UCSD-AML1 (cell line): ENCODE measurements at regions not wholly inside any gene's neighbourhood (a gene's known extent, or its start where the extent isn't known, plus 50 kb on each side); places are given as distances from the start of the nearest gene placed in this dataset.
A peak's percentile ranks its signal among the peaks of the same experiment; 100 is the strongest.
"Not testable (repeated sequence)": the region's sequence is repeated elsewhere in the genome, so short reads cannot be mapped to it uniquely, and the experiment has no call there.

Experiments
- DNase-seq: peaks from one replicate; lab custom pipeline; 2025; ENCODE audit not compliant: unreplicated experiment; lab: John Stamatoyannopoulos, UW

DNA sequence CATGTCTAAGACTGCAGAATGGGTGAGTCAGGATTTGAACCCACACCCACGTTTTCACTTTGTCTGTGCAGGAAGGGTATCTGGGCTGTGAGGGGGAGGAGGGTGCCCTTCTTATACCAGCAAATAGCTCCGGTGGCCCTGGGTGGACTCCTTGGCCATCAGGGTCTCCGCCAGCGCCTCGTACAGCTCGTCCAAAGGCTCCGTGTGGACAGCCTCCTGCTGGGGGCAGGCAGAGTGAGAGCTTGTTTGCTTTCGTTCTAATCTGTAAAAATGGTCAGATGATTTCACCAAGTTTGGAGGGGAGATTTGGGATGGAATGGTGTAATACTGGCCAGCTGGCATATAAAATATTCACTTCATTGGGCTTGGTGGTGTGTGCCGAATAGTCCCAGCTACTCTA is 111.7 kb upstream of the CCZ1B start:
- not testable (repeated sequence) for DNase-seq

DNA sequence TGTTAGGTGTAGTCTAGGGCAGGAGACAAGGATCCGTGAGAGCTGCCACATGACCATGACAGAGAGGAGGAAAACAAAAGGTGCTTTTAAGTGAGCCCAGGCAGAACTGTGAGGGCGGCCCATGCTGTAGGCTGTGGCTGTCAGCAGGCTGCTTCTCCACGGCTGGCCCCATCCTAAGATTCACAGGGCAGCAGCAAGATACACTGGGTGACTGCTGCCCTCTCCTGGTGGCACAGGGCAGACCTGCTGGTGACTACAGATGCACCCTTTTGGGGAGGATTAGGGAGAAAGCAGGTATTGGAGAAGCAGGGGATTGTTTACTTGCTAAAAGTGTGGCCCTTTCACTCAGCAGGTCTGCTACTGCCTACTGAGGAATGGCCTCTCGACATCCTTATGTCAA is 112.2 kb upstream of the CCZ1B start:
- peak; percentile 6 for DNase-seq

DNA sequence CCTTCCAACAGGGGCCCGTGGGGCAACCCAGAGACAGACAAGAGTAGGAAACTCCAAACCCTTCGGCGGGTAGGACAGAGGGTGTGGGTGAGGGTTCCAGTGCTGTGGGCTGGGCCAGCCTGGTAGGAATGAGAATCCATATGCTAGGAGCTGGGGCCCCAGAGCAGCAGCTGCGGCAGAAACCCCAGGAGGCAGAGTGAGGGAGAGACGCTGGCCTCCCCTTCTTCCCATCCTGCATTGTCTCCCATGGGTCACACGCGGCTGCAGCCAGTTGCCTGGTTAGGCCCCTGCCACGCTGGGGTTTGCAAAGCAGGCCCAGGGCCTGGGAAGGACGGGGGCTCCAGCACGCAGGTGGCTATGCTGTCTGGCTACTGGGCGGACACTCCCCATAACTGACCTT is 113.1 kb upstream of the CCZ1B start:
- DNase-seq = not testable (repeated sequence)

DNA sequence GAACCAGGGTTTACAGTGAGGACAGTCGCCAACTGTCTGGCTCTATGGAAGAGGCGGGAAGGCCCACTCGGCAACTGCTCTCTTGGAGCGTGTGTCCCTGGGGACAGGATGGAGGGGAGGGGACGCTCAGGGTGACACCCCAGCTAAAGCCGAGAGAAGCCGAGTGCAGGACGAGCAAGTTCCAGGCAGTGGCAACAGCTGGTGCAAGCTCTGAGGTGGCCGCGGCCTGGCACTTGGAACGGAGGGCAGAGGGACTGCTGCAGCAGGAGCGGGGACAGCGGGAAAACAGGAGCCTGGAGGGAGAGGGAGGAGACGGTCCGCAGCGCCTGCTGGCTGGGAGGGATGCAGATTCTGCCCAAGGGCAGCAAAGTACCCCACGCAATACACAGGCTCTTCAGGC is 113.8 kb upstream of the CCZ1B start:
- not testable (repeated sequence) for DNase-seq

DNA sequence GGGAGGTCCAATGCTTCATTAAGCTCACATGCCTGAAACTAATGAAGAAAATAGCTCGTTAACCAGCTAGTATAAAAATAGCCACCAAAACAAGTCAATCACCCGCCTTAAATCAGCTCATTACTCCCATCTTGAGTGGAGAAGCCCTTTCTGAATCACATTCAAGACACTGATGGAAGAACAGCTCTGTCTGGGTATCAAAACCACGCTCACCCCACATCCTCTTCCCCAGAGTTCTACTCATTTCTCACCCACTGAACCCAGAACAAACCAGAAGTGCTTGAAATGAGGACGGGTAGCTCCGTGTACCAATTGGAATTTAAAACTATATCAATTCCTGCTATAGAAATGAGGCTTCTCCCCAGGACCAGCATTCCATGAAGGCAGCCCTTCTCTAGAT is 120.8 kb upstream of the CCZ1B start:
- DNase-seq = not testable (repeated sequence)

DNA sequence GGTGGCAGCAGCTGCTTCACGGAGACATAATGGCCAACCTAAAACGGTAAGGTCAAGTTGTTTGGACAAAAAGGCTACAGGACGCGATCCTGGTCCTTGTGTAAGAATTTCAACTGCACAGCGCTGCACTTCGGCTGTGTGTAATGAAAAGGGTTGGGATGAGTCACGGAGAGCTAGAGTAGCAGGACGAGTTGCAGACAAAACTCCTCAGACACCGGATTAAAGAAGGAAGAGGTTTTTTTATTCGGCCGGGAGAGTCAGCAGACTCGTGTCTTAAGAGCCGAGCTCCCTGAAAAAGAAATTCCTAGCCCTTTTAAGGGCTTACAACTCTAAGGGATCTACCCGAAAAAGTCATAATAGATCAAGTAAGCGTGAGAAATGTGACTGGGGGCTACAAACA is 124.2 kb upstream of the CCZ1B start:
- not testable (repeated sequence) for DNase-seq

DNA sequence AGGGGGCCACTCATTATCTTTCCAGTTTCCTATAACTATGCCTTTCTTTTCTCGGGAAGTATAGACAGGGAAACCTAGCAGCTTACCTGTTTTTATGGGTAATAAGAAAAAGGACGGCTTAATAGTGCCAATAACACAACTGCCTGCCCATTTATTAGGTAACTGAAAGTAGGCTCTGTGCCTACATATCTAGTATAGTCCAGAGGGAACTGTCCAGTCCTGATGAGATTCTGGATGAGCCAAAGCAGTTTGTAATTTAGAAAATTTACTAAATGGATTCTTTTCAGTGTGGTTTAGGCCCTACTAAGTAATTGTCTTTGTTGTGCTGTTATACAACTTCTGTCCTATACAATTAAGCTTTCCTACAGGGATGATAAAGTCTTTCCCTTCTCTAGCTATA is 125.5 kb upstream of the CCZ1B start:
- DNase-seq = not testable (repeated sequence)

DNA sequence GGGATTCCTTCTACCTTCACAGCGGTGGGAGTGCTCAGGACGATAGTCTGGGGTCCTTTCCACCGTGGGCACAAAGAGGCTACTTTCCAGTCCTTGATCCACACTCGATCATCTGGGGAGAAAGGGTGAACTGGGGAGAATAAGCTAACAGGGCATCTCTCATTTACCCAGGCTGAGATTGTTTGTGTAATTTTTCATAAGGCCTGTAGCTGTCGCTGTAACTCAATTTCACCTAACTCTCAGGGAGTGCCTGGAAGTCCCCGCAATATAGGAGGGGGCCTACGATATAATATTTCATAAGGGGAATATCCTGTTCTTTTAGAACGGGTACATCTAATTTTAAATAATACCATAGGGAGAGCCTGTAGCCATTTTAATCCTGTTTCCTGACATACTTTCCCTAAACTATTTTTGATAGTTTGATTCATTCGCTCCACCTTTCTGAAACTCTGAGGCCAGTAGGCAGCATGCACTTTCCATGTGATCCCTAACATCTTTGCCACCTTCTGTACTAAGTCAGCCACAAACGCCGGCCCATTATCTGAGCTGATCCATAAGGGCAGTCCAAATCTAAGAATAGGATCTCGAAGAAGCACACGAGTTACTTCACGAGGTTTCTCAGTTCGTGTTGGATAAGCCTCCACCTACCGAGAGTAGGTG is 127.2 kb upstream of the CCZ1B start:
- DNase-seq = not testable (repeated sequence)

DNA sequence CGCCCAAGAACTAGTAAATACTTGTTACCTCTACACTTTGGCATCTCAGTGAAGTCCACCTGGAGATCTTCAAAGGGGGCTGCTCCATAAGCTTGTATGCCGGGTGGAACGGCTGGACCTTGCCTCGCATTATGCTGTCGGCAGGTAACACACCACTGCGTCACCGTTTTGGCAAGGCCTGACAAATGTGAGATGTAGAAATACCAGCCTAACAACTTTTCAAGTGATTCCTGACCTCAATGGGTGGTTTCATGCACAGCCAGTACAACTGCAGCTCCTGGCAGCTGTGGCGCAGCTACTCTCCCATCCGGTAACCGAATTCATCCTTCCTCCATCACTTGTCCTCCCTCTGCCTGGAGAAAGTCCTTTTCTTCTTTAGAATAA is 127.7 kb upstream of the CCZ1B start:
- not testable (repeated sequence) for DNase-seq

DNA sequence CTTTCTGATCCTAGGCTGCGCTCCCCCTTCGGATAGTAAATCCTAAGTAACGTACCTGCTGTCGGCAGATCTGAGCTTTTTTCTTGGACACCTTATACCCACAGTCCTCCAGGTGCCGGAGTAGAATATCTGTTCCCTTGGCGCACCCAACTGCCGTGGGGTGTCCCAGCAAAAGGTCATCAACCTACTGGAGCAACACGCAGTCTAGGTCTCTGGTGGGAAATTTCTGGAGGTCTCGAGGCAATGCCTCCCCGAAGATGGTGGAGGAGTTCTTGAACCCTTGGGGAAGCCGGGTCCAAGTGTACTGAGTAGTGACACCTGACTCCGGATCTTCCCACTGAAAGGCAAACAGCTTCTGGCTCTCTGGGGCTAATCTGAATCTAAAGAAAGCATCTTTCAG is 129.3 kb upstream of the CCZ1B start:
- not testable (repeated sequence) for DNase-seq

DNA sequence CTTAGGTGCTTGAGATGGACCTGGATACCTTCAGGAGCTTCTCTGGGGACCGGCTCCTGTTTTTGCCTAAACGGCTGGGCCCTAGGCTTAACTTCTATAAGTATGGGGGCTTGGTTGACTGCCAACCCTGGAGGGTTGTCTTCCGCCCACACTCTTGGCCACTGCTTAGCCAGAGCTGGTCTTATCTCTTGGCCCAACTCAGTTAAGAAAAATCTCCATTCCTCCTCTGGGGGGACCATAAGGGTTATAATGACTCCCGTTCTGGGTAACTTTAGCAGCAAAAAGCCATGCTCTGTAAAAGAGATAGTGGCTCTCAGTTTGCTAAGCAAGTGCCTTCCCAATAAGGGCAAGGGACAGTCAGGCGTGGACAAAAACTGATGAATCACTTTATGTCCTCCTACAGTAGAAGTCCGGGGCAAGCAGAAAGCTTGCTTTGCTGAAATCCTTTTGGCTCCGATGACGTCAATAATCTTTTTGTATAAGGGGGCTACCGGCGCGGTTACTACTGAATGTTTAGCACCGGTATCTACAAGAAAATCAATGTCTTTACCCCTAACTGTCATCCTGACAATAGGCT is 130.0 kb upstream of the CCZ1B start:
- DNase-seq = not testable (repeated sequence)

DNA sequence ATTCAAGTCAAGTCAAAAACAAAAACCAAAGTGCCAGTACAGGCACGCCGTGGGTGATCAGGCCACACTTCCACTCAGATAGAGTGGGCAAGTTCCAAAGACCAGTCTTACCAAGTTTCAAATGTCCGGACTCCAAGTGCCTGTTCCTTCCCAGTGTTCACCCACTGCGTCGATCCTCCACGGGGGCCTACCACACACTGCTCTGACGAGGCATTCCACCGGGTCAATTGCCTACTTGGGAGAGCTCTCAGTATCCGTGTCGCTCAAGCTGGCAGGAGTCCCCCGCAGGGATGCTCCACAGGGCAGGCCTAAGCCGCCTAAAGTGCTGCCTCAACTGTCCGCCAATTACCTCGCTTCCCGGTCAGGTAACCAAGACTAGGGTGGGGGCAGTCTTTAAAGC is 132.3 kb upstream of the CCZ1B start:
- not testable (repeated sequence) for DNase-seq

DNA sequence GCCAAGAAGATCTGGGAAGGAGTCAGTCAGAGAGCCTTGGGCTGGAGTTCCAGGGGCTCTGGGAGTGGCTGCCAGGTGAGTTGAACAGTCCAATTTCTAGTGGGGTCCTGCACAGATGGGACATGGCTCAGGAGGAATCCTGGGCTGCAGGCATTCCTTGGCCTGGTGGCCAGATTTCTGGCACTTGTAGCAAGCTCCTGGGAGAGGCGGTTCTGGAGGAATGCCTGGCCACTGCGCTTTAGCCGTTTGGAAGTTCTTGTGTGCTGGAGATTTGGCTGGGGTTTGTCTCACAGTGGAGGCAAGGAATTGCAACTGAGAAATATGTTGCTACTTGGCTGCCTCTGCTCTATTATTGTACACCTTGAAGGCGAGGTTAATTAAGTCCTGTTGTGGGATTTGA is 133.9 kb upstream of the CCZ1B start:
- not testable (repeated sequence) for DNase-seq

DNA sequence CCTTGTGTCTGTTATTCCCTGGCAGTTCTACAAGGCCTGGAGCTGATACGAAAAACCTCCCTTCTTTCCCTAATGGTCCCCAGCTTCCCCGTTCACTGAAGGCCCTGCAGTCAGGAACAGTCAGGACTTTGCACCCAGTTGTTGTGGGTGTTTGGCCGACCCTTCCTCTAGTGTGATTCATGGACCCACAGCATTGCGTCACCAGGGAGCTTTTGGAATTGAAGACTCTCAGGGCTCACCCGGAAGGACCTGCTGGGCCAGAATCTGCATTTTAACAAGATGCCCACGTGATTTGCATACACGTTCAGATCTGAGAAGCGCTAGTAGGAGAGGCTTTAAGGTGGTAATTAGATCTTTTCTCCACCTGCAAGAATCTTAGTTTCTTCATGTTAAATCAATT is 136.8 kb upstream of the CCZ1B start:
- DNase-seq = not testable (repeated sequence)

DNA sequence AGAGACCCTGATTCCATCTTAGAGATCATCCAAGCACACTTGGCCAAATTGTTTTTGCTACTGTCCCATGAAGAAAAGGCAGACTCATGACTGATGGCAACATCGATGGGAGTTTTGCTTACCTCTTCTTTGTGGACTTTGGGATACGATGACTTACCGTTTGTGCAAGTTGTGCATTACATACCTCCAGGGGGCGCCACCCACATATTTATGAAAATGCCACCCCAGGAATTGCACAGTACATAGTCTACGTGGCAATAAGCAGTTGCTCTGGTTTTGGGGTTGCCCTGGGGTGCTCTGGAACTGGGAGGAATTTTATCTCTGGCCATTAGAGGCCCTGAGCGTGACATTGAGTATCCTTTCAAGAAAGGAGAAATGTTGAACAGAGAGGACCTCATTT is 139.0 kb upstream of the CCZ1B start:
- DNase-seq = peak; percentile 16

DNA sequence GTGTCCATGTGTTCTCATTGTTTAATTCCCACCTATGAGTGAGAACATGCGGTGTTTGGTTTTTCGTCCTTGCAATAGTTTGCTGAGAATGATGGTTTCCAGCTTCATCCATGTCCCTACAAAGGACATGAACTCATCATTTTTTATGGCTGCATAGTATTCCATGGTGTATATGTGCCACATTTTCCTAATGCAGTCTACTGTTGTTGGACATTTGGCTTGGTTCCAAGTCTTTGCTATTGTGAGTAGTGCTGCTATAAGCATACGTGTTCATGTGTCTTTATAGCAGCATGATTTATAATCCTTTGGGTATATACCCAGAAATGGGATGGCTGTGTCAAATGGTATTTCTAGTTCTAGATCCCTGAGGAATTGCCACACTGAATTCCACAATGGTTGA is 144.1 kb upstream of the CCZ1B start:
- not testable (repeated sequence) for DNase-seq

DNA sequence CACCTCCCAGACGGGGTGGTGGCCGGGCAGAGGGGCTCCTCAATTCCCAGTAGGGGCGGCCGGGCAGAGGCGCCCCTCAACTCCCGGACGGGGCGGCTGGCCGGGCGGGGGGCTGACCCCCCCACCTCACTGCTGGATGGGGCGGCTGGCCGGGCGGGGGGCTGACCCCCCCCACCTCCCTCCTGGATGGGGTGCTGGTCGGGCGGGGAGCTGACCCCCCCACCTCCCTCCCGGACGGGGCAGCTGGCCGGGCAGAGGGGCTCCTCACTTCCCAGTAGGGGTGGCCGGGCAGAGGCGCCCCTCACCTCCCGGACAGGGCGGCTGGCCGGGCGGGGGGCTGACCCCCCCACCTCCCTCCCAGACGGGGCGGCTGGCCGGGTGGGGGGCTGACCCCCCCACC is 148.8 kb upstream of the CCZ1B start:
- not testable (repeated sequence) for DNase-seq

DNA sequence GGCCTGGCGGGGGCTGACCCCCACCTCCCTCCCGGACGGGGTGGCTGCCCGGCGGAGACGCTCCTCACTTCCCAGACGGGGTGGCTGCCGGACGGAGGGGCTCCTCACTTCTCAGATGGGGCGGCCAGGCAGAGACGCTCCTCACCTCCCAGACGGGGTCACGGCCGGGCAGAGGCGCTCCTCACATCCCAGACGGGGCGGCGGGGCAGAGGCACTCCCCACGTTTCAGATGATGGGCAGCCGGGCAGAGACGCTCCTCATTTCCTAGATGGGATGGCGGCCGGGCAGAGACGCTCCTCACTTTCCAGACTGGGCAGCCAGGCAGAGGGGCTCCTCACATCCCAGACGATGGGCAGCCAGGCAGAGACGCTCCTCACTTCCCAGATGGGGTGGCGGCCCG is 149.3 kb upstream of the CCZ1B start:
- not testable (repeated sequence) for DNase-seq

DNA sequence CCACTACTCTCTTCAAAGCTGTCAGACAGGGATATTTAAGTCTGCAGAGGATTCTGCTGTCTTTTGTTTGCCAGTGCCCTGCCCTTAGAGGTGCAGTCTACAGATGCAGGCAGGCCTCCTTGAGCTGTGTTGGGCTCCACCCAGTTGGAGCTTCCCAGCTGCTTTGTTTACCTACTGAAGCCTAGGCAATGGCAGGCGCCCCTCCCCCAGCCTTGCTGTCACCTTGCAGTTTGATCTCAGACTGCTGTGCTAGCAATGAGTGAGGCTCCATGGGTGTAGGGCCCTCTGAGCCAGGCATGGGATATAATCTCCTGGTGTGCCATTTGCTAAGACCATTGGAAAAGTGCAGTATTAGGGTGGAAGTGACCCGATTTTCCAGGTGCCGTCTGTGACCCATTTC is 151.3 kb upstream of the CCZ1B start:
- DNase-seq = not testable (repeated sequence)

DNA sequence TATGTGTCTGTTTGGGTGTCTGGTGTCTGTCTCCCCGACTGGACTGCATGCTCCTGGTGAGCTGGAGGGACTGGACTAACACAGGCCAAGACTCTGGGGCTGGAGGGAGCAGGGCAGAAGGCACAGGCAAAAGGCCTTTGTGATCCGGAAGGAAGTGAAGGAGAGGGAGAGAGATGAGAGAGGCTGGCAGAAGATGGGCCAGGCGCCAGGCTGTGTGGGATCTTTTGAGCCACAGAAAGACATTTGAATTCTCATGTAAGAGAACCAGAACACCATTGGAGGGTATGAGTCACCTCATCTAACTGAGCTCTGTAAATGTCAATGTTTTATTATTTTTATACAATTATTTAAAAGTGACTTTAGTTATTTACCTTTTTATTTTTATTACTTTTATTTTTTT is 152.3 kb upstream of the CCZ1B start:
- DNase-seq = not testable (repeated sequence)

DNA sequence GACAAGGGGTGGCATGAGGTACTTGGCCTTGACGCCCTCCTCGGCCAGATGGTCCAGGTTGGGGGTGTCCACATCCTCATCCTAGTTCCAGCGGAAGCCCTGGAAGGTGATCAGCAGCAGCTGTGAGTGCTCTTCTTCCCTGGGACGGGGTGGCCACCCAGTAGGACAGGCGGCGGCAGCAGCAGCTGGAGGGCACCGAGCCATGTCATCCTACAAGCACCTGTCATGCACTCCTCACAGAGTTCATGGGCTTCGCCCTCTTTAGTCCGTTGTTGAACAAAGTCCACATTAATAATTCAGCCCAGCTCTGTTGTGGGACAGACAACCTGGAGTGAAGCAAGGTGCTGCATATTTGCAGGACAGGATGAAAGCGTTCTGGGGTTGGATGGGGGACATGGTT is 153.4 kb upstream of the CCZ1B start:
- not testable (repeated sequence) for DNase-seq

DNA sequence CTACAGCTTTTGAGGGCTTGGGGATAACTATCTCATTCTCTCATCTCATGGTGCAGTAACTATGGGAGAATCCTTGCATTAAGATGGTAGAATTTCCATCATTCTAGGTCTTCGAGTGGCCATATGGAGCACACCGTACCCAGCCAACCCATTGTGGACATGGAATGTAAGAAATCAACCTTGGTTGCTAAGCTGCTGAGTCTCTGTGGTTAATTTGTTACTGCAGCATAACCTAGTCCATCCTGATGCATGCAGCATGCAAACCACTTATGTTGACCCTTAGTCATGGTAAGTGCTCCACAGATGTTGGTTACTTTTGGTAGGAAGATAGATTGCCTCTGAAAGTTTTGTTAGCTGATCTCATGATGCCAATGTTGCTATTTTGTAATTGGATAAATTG is 156.3 kb upstream of the CCZ1B start:
- not testable (repeated sequence) for DNase-seq

DNA sequence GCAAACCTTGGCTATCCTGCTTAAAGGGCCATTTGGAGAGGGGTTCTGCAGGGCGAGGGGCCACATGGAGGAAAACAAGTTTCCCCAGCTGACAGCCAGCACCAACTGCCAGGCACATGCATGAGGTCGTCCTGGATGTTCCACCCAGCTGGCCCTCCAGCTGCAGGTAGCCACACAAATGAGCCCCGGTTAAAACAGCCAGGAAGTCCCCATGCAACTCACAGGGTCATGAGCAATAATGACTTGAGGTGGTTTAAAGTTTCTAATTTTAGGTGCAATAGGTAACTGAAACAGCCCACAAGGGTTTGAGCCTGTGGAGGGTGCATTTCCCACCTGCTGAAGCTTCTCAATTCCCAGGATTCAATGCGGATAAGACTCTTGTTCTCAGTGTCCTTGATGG is 160.8 kb upstream of the CCZ1B start:
- DNase-seq = not testable (repeated sequence)
